ENCODE measurements at regions not wholly inside any gene's neighbourhood (a gene's known extent, or its start where the extent isn't known, plus 50 kb on each side); places are given as distances from the start of the nearest gene placed in this dataset.

GRCh38 chr3:110474397-110474796, 597.2 kb upstream of the NECTIN3 start:
- Histone ChIP-seq H3K23me2 (ENCODE audit: insufficient read length, low read depth, low read length, poor library complexity, severe bottlenecking) (no peaks in the 10 kb centered on the region), H3K18ac (ENCODE audit: insufficient read length, low read depth, low read length) (no peak overlapping the region), H3K56ac (ENCODE audit: insufficient read length, low read depth, low read length) (no peak overlapping the region), H3K27me3 (ENCODE audit: insufficient read depth, low read length) (no peaks in the 10 kb centered on the region), H3K9ac (ENCODE audit: extremely low read depth, insufficient read length, low read length) (no peak overlapping the region), H3K4me2 (ENCODE audit: insufficient read depth, insufficient read length, low read length) (no peak overlapping the region), H2BK5ac (ENCODE audit: insufficient read length, low read length) (no peak overlapping the region), H2BK15ac (ENCODE audit: low read depth, low read length) (no peak overlapping the region), H3T11ph (ENCODE audit: low read length) (no peak overlapping the region), H3K14ac (ENCODE audit: insufficient read depth, low read length) (no peak overlapping the region), H4K91ac (ENCODE audit: insufficient read length, low read depth, low read length) (no peak overlapping the region), H3K79me2 (ENCODE audit: insufficient read depth, low read length) (no peaks in the 10 kb centered on the region), H3K4ac (ENCODE audit: low read depth, low read length) (no peak overlapping the region), H2BK20ac (ENCODE audit: low read depth, low read length, poor library complexity, severe bottlenecking) (no peak overlapping the region), H3K23ac (ENCODE audit: insufficient read length, low read depth, low read length) (no peak overlapping the region), H3K9me3 (ENCODE audit: control insufficient read depth, low read depth, low read length) (no peaks in the 10 kb centered on the region), H4K20me1 (ENCODE audit: control insufficient read depth, insufficient read depth, insufficient read length) (no peaks in the 10 kb centered on the region), H2BK12ac (ENCODE audit: insufficient read length, low read depth, low read length) (no peak overlapping the region), H3K27ac (ENCODE audit: insufficient read length, low read depth, low read length) (no peak overlapping the region), H3K79me1 (ENCODE audit: insufficient read depth, low read depth, low read length, poor library complexity, severe bottlenecking) (no peaks in the 10 kb centered on the region), H2AK5ac (ENCODE audit: insufficient read length, low read length) (no peak overlapping the region), H2BK120ac (ENCODE audit: low read depth, low read length, poor library complexity, severe bottlenecking) (no peak overlapping the region), H2AFZ (ENCODE audit: low read length) (no peak overlapping the region), H3K4me1 (ENCODE audit: insufficient read depth, low read length) (no peaks in the 10 kb centered on the region), H4K8ac (replicated peaks; ENCODE audit: insufficient read length, low read depth, low read length) (no peak overlapping the region), H4K5ac (ENCODE audit: insufficient read length, low read depth, low read length) (no peak overlapping the region)
- WGBS (ENCODE audit: extremely low coverage, insufficient read length, low lambda C conversion rate), result no CpG with 5 or more reads among the region's 2 CpGs
- Mint-ChIP-seq H3K27me3 (ENCODE audit: low read depth) (no peaks in the 10 kb centered on the region), H3K4me1 (peaks cover 0 to 2% of the 10 kb centered on the region in 2 experiments; a peak in 1 of 4 replicates), H3K9me3 (no peaks in the 10 kb centered on the region; a peak in 1 of 5 replicates), H3K4me3 (no peak overlapping the region), H3K36me3 (ENCODE audit: insufficient read depth in 1 of 3, low read depth in 3 of 3) (peaks cover 0 to 1% (median 0%) of the 10 kb centered on the region in 3 experiments; a peak in 1 of 7 replicates), H3K27ac (no peak overlapping the region; a peak in 1 of 7 replicates)
- no peak for TF ChIP-seq CTCF (conservative IDR thresholded peaks at IDR 0.05)
- no peak for DNase-seq

All from H9 (cell line).